ENCODE measurements at regions not wholly inside any gene's neighbourhood (a gene's known extent, or its start where the extent isn't known, plus 50 kb on each side); places are given as distances from the start of the nearest gene placed in this dataset.

GRCh38 chr4:54495641-54496040 lies 162.1 kb upstream of the KIT start:
- no peak for TF ChIP-seq KDM1A (IDR thresholded peaks at IDR 0.05; ENCODE audit: borderline replicate concordance, low read length)
- no peak for TF ChIP-seq CTCF (IDR thresholded peaks at IDR 0.05; ENCODE audit: control extremely low read depth in 1 of 3, insufficient read depth in 1 of 3, low read depth in 1 of 3, low read length in 3 of 3)
- TF ChIP-seq BCL11A (IDR thresholded peaks at IDR 0.05; ENCODE audit: low read depth in 2 of 2, low read length in 2 of 2) = no peak
- TF ChIP-seq RAD21 (IDR thresholded peaks at IDR 0.05 in 1 of 2, conservative IDR thresholded peaks at IDR 0.05 in 1 of 2; ENCODE audit: low read depth in 2 of 2, low read length in 2 of 2) = no peak
- TF ChIP-seq POLR2AphosphoS5 (IDR thresholded peaks at IDR 0.05; ENCODE audit: low read depth, low read length) = no peak
